GM21360 (cell line): ENCODE measurements at regions not wholly inside any gene's neighbourhood (a gene's known extent, or its start where the extent isn't known, plus 50 kb on each side); places are given as distances from the start of the nearest gene placed in this dataset.
"Not testable (repeated sequence)": the region's sequence is repeated elsewhere in the genome, so short reads cannot be mapped to it uniquely, and the experiment has no call there.

ENCODE experiments used
- ATAC-seq: cut with Tn5 transposase; IDR thresholded peaks from one replicate; pipeline ENCODE4 v1.9.1; 2021; ENCODE audit warnings: mild to moderate bottlenecking, moderate library complexity; ENCODE audit not compliant: unreplicated experiment

GRCh38 chr2:129189617-129190319 lies 789.7 kb upstream of the RAB6C start:
- ATAC-seq = no peak

- no peak for ATAC-seq
Observed at GRCh38 chr2:129190494-129190893, 789.0 kb upstream of the RAB6C start.

- no peak for ATAC-seq
Observed at GRCh38 chr2:129191530-129191929, 787.9 kb upstream of the RAB6C start.

GRCh38 chr2:129192117-129192516 lies 787.3 kb upstream of the RAB6C start:
- no peak for ATAC-seq

- ATAC-seq = no peak
Observed at GRCh38 chr2:129192841-129193253, 786.6 kb upstream of the RAB6C start.

GRCh38 chr2:129193961-129194360 lies 785.5 kb upstream of the RAB6C start:
- no peak for ATAC-seq

DNA sequence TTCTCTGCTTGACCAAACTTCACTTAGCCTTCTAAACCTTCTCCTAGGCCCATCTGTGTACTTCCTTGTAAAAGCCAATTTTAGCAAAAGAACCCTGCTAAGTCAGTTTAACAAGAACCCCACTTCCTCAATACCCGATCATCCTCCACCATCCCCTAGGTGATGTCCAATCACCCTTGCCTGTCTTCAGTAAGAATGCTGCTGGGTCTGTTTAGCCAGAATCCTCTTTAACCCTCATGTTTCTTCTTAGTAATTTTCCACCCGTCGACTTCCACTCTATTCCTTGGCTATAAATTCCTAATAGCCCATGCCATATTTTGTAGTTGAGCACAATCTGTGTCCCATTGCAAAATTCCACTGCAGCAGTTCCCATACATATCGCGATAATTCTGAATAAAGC lies 780.0 kb upstream of the RAB6C start:
- no peak for ATAC-seq

- ATAC-seq = no peak
Observed at GRCh38 chr2:129201696-129202095, 777.8 kb upstream of the RAB6C start.

- no peak for ATAC-seq
Observed at GRCh38 chr2:129203331-129203730, 776.1 kb upstream of the RAB6C start.

GRCh38 chr2:129204581-129204980 lies 774.9 kb upstream of the RAB6C start:
- not testable (repeated sequence) for ATAC-seq

- ATAC-seq = no peak
Observed at GRCh38 chr2:129205176-129205575, 774.3 kb upstream of the RAB6C start.

GRCh38 chr2:129205766-129206165 lies 773.7 kb upstream of the RAB6C start:
- ATAC-seq = no peak

DNA sequence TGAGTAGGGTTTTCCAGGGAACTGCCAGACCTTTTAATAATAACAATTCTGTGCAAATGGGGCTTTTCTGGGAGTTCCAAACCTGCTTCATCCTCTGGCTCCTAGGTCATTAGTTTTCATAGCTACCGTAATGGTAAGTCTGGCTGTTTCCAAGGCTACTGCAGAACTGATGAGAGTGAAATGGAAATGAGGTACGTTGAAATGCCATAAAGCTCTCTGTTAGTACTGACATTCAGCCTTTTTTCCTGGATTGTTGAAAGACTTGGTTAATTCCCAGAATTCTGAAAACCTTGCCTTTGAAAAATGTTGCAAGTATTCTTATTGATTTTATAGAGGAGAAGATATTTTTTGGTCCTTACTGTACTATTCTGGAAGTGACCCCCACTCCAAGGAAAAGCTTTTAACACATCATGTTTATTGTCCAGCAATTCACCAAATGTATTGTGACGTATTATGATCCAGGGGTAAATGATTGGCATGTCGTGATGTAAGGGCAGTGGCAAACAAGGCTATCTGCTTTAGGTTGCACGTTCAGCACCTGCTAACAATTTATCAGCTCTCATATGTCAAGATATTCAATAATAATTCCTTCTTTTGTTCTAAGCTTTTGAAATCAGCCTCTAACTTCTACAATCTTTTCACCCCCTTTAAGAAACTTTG lies 767.0 kb upstream of the RAB6C start:
- no peak for ATAC-seq

DNA sequence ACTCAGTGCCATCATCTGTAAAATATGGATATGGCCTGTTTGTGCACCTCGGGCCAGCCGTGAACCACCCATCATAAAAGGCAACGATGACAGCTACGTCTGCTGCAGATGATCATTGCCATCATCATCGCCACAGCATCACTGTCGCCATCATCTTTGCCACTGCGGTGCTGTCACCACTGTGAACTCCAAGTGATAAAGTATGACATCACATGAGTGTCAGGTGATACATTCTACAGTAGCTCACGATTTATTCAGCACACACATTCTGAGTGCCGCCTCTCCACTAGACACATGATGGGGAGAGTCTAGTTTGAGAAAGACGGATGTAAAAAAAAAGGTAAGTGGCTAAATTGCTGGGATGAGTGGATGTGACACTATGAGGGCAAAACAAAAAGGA lies 755.4 kb upstream of the RAB6C start:
- ATAC-seq = no peak

- ATAC-seq = no peak
Observed at GRCh38 chr2:129224486-129224885, 755.0 kb upstream of the RAB6C start.

GRCh38 chr2:129229196-129229595 lies 750.3 kb upstream of the RAB6C start:
- no peak for ATAC-seq

GRCh38 chr2:129229830-129230441 lies 749.5 kb upstream of the RAB6C start:
- ATAC-seq = no peak

- no peak for ATAC-seq
Observed at GRCh38 chr2:129231924-129232323, 747.5 kb upstream of the RAB6C start.

- no peak for ATAC-seq
Observed at GRCh38 chr2:129233166-129233565, 746.3 kb upstream of the RAB6C start.

GRCh38 chr2:129233751-129234406 lies 745.6 kb upstream of the RAB6C start:
- ATAC-seq = no peak

- ATAC-seq = no peak
Observed at GRCh38 chr2:129236601-129237000, 742.9 kb upstream of the RAB6C start.
